IMR-90 (cell line): ENCODE measurements at regions not wholly inside any gene's neighbourhood (a gene's known extent, or its start where the extent isn't known, plus 50 kb on each side); places are given as distances from the start of the nearest gene placed in this dataset.

Experiments used
- ATAC-seq: fragments of 200-7000 bp; cut with Tn5 transposase; 2 replicates; pipeline ENCODE4 v1.9.1; 2020; ENCODE audit warnings: low read depth, mild to moderate bottlenecking, moderate library complexity
- BruUV-seq: library from RNA; stranded (reverse); fragments of 400-500 nt; replicated peaks from 2 replicates; lab custom pipeline; 2021; lab: Mats Ljungman, UMichigan
- CTCF ChIA-PET: fragments of 300-600 bp; formaldehyde crosslinking; extraction: SDS; loops from one replicate; lab custom pipeline; 2021; ENCODE audit warnings: antibody characterized with exemption; lab: Yijun Ruan, JAX
- POLR2A ChIA-PET: fragments of 300-600 bp; sonication (Branson Sonifier 250); formaldehyde crosslinking; loops from one replicate; lab custom pipeline; 2022; ENCODE audit warnings: antibody characterized with exemption; ENCODE audit not compliant: unreplicated experiment; lab: Charles Lee
- DNase-seq: peaks from one replicate; pipeline ENCODE4 v3.0.0; 2013
- H2AFZ ChIP-seq: replicated peaks from 2 replicates; pipeline ENCODE3; 2013; ENCODE audit warnings: low read length, mild to moderate bottlenecking; ENCODE audit not compliant: poor library complexity
- H2AK5ac ChIP-seq: 2 replicates; pipeline ENCODE4 v1.6.1; 2013; ENCODE audit warnings: low read depth, low read length, inconsistent platforms
- H2AK9ac ChIP-seq: replicated peaks from 2 replicates; pipeline ENCODE3; 2013; ENCODE audit warnings: mild to moderate bottlenecking, low read depth, low read length, moderate library complexity; ENCODE audit not compliant: poor library complexity
- H2BK120ac ChIP-seq: 2 replicates; pipeline ENCODE4 v1.6.1; 2013; ENCODE audit warnings: low read depth, low read length, inconsistent platforms
- H2BK15ac ChIP-seq: 3 replicates; pipeline ENCODE4 v1.6.1; 2013; ENCODE audit warnings: low read depth, low read length, inconsistent platforms
- H2BK20ac ChIP-seq: 2 replicates; pipeline ENCODE4 v1.6.1; 2013; ENCODE audit warnings: low read depth, mild to moderate bottlenecking, inconsistent platforms, low read length, moderate library complexity
- H2BK5ac ChIP-seq: 2 replicates; pipeline ENCODE4 v1.6.1; 2013; ENCODE audit warnings: mild to moderate bottlenecking, low read depth, low read length, inconsistent platforms; ENCODE audit not compliant: poor library complexity, severe bottlenecking
- H3K14ac ChIP-seq: replicated peaks from 2 replicates; pipeline ENCODE4 v1.6.1; 2013; ENCODE audit warnings: low read depth, low read length, inconsistent platforms
- H3K18ac ChIP-seq: 2 replicates; pipeline ENCODE4 v1.6.1; 2013; ENCODE audit warnings: low read depth, low read length, control low read depth
- H3K23ac ChIP-seq: 2 replicates; pipeline ENCODE4 v1.6.1; 2013; ENCODE audit warnings: low read depth, low read length, inconsistent platforms
- H3K27ac ChIP-seq: 2 replicates; pipeline ENCODE4 v1.5.1; 2013; ENCODE audit warnings: mild to moderate bottlenecking, control low read depth, low read length; ENCODE audit not compliant: insufficient read depth
- H3K27me3 ChIP-seq: 2 replicates; pipeline ENCODE4 v1.6.1; 2013; ENCODE audit warnings: low read length; ENCODE audit not compliant: control insufficient read depth, insufficient read depth
- H3K36me3 ChIP-seq: 2 replicates; pipeline ENCODE4 v1.6.1; 2013; ENCODE audit warnings: low read length, mixed read lengths; ENCODE audit not compliant: control insufficient read depth, insufficient read depth
- H3K4ac ChIP-seq: 2 replicates; pipeline ENCODE4 v1.6.1; 2013; ENCODE audit warnings: low read depth, low read length, inconsistent platforms
- H3K4me1 ChIP-seq: 2 replicates; pipeline ENCODE4 v1.6.1; 2013; ENCODE audit warnings: low read length, mixed read lengths; ENCODE audit not compliant: control insufficient read depth, insufficient read depth
- H3K4me2 ChIP-seq: 2 replicates; pipeline ENCODE4 v1.6.1; 2013; ENCODE audit warnings: low read depth, mild to moderate bottlenecking, control low read depth, low read length, moderate library complexity
- H3K4me3 ChIP-seq: 2 replicates; pipeline ENCODE4 v1.5.1; 2013; ENCODE audit warnings: low read depth, mild to moderate bottlenecking, control low read depth, low read length, moderate library complexity; ENCODE audit not compliant: insufficient read depth
- H3K56ac ChIP-seq: 2 replicates; pipeline ENCODE4 v1.6.1; 2013; ENCODE audit warnings: low read length, inconsistent platforms; ENCODE audit not compliant: insufficient read depth; ENCODE audit errors: extremely low read depth
- H3K79me1 ChIP-seq, 2 experiments: 2 replicates each; pipeline ENCODE4 v1.6.1; 2013; ENCODE audit warnings: low read length in 2 of 2, inconsistent platforms in 1 of 2, low read depth in 1 of 2
- H3K9ac ChIP-seq: 2 replicates; pipeline ENCODE4 v1.6.1; 2013; ENCODE audit warnings: low read depth, low read length, control low read depth
- H3K9me1 ChIP-seq: 2 replicates; pipeline ENCODE4 v1.6.1; 2013; ENCODE audit warnings: low read length, inconsistent platforms; ENCODE audit not compliant: insufficient read depth
- H3K9me3 ChIP-seq: 2 replicates; pipeline ENCODE4 v1.6.1; 2013; ENCODE audit warnings: low read length; ENCODE audit not compliant: control insufficient read depth, insufficient read depth
- H4K20me1 ChIP-seq: 2 replicates; pipeline ENCODE4 v1.6.1; 2013; ENCODE audit warnings: low read length, inconsistent platforms; ENCODE audit not compliant: insufficient read depth
- H4K5ac ChIP-seq: 2 replicates; pipeline ENCODE4 v1.6.1; 2013; ENCODE audit warnings: mild to moderate bottlenecking, low read depth, low read length, control low read depth
- H4K8ac ChIP-seq, 2 experiments: 2 replicates each; pipeline ENCODE4 v1.6.1; 2013; ENCODE audit warnings: low read depth in 2 of 2, low read length in 2 of 2, control low read depth in 1 of 2, inconsistent platforms in 1 of 2
- H4K91ac ChIP-seq: 2 replicates; pipeline ENCODE4 v1.6.1; 2013; ENCODE audit warnings: low read depth, low read length, inconsistent platforms; ENCODE audit not compliant: insufficient read depth
- dilution Hi-C: fragments of 300-500 bp; cut with HindIII; formaldehyde crosslinking; loops from one replicate; pipeline ENCODE4 v1.14.3; 2018; ENCODE audit warnings: low sequenced_read_pairs; ENCODE audit not compliant: unreplicated experiment
- in situ Hi-C: fragments of 300-500 bp; cut with MboI; formaldehyde crosslinking; loops from 3 replicates; pipeline ENCODE4 v1.14.3; 2019; ENCODE audit warnings: low sequenced_read_pairs, inconsistent platforms, mixed read lengths
- intact Hi-C: fragments of 100-400 bp; cut with micrococcal nuclease; formaldehyde crosslinking; loops from 2 replicates; pipeline ENCODE4 v1.10.0; 2022
- TF ChIP-seq, protein P1 (sequence below): fragments of 150-350 bp; IDR thresholded peaks from 2 replicates; pipeline ENCODE4 v1.6.1; 2017; ENCODE audit warnings: mild to moderate bottlenecking, antibody characterized with exemption, low read length, low read depth

DNA sequence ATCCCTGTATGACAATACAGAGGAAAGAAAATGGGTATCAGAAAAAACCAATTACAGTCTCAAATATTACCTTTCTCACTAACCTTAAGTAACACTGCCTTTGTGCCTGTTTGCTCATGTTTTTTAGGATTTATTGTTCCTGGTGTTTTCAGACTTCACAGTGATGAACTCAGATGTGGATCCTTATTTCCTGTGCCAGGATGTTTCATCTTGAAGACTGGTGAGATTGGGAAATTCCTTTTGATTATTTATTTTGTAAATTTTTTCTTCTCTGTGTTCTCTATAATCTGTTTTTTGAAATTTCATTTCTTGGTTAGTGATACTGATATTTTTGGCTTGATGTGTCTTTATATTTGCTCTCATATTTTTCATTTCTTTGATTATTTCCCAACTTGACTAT is 142.4 kb upstream of the GRIN3A start:
- Histone ChIP-seq H4K5ac (no peak overlapping the region), H2BK120ac (no peak overlapping the region), H4K91ac (no peak overlapping the region), H2AK9ac (no peak overlapping the region), H4K20me1 (no peaks in the 10 kb centered on the region), H3K27me3 (no peaks in the 10 kb centered on the region), H3K14ac (no peak overlapping the region), H2BK20ac (no peak overlapping the region), H3K9ac (no peak overlapping the region), H3K27ac (no peak overlapping the region), H3K4ac (no peak overlapping the region), H3K9me3 (peaks cover 4% of the 10 kb centered on the region; the same call in 1 of the 2 replicates), H3K56ac (no peak overlapping the region), H3K4me3 (no peak overlapping the region), H3K36me3 (no peaks in the 10 kb centered on the region), H2BK15ac (no peak overlapping the region), H2AK5ac (no peak overlapping the region), H3K79me1 (no peaks in the 10 kb centered on the region), H4K8ac (no peak overlapping the region), H2AFZ (no peak overlapping the region), H3K23ac (no peak overlapping the region), H3K18ac (no peak overlapping the region), H3K9me1 (no peaks in the 10 kb centered on the region), H3K4me2 (no peak overlapping the region), H2BK5ac (no peak overlapping the region), H3K4me1 (no peaks in the 10 kb centered on the region)
- ATAC-seq: no peak
- POLR2A ChIA-PET: no interaction called here
- TF ChIP-seq, protein P1, sequence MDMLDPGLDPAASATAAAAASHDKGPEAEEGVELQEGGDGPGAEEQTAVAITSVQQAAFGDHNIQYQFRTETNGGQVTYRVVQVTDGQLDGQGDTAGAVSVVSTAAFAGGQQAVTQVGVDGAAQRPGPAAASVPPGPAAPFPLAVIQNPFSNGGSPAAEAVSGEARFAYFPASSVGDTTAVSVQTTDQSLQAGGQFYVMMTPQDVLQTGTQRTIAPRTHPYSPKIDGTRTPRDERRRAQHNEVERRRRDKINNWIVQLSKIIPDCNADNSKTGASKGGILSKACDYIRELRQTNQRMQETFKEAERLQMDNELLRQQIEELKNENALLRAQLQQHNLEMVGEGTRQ: no peak
- dilution Hi-C loops: no loop called here
- BruUV-seq: no TSS peak
- CTCF ChIA-PET: no interaction called here
- intact Hi-C loops: no loop called here
- in situ Hi-C loops: no loop called here
- no peak for DNase-seq
